ENCODE measurements at regions not wholly inside any gene's neighbourhood (a gene's known extent, or its start where the extent isn't known, plus 50 kb on each side); places are given as distances from the start of the nearest gene placed in this dataset.
"Not testable (repeated sequence)": the region's sequence is repeated elsewhere in the genome, so short reads cannot be mapped to it uniquely, and the experiment has no call there.

DNA sequence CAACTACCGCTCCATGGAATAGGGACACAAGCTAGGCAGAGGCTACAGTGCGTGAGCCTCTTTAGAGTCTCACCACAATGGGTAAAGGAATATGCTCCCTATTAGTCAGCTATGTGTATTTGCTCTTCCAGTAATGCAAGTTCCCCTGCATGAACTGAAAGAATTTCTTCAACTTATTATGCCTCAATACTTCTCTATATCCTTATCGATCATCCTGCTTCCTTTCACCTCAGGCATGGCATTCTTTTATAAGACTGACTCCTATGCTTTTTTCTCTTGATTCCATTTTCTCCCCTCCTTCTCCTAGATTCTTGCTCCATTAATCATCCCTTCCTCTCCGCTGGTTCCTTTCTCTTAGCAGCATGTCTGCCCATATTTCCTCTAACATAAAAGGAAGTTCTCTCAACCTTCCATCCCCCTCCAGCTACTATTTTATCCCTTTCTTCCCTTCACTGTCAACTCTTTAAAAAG is 94.5 kb upstream of the CPM start:
- peak; percentile 4 for DNase-seq (ENCODE audit: extremely low read depth, low read depth, low spot score)

DNA sequence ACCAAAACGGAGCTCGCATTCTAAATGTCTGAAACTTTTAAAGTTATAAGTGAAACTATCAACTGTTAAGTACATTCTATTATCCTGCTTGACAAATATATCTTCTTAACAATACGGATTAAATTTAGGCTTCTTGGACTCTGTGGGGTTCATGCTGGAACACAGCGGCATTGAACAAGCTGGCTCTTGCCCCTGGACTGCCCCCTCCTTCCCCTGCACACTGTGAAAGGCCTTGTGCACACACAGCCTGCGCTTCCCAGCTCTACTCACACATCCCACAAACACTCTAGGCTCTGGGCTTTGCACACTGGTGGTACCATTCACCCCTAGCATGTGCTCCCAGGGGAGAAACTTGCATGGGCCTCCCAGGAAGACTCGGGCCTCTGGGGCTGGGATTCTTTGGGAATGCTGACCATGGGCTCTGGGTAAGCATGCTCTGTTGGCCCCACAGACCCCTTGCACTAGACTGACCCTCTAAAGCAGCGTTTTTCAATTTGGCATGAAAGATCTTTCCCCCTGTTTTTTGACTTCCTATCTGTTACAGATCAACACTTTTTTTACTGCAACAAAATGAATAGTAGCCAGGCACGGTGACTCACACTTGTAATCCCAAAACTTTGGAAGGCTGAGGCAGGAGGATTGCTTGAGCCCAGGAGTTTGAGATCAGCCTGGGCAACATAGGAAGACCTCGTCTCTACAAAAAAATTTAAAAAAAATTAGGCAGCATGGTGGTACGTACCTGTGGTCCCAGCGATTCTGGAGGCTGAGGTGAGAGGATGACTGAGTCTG is 96.2 kb upstream of the CPM start:
- no peak for DNase-seq (ENCODE audit: extremely low read depth, low read depth, low spot score)

DNA sequence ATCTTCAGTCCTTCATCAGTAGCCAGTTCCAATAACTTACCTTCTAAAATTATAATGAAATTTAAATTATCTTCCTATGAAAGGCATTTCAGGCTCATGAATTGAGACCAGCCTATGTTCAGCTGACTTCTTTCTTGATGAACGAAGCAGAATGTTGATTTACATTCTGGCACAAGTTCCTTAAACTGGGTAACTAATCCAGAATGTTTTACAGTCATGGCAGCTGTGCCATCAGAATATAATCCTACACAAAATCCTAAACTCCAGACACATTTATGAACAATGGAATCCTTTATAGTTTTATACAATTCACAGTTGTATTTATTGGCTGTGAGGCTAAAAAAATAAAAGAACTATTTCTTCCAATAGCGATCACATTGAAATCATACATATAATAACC is 97.3 kb upstream of the CPM start:
- DNase-seq (ENCODE audit: extremely low read depth, low read depth, low spot score): no peak

DNA sequence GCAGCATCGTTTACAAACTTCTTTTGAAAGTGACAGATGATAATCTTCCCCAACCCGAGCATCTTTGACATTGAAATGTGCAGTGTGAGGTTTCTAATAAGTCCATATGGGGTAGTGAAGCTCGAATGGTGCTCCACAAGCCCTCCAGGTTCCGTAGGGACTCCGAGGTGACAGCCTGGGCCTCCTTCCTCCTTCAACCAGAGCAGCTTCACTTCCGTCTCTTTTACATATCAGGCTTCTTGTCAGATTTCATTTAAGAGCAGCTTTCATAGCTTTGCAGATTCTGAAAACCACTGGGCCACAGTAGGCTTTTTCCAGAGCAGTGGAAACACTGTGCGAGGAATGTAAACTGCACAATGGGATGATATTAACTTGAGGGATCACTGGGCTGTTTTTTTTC is 103.6 kb upstream of the CPM start:
- DNase-seq (ENCODE audit: extremely low read depth, low read depth, low spot score): no peak

DNA sequence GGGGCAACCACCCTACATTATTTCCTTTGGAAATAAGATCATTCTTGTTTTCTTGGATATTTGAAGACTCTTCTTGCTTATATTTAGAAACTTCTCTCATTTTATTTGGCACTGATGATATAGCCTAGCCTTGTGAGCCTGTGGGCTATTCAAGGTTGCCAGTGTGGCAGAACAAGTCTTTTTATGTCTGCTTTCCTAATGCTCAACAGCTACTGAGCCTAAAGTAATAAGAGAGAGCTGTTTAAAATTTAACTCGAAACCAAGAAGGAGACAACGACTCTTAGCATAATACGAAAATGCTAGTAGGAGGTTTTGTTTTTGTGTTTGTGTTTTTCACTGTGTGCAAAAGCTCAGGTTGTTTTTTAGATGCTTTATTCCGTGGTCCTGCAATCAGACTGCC is 104.0 kb upstream of the CPM start:
- DNase-seq (ENCODE audit: extremely low read depth, low read depth, low spot score): no peak

DNA sequence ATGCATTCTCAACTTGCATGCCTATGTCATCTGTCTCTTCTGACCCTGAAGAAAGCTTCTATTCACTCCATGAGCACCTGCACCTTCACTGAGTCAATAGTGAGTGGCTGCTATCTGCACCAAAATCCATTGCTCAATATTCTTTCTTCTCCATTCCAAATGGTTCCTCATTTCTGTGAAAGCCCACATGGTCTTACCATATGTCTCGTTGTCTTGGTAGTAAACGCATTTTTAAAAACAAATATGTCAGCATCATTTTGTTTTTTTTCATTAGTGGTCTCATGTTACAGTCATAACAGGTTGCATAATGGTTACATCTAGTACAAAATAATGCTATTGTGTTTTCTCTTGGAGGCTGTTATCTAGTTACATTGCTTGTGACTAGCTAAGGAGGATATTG is 106.9 kb upstream of the CPM start:
- DNase-seq (ENCODE audit: extremely low read depth, low read depth, low spot score): no peak

DNA sequence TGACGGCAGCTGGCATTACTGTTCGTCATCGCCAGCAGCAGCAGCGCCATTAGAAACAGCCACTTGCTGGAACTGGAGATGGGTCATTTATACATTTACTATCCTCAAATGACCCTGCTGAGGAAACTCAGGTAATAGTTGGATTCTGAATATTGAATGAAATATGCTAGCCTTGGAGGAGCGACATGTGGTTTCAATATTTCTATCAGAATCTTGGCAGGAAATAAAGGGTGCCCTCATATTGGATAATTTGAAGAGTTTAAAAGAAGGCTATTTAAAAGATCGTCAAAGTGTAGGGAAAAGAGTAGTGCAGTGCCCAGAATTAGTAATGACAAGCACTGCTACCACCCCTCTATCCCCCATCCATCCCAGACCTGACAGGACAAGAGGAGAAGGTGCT is 109.6 kb upstream of the CPM start:
- DNase-seq (ENCODE audit: extremely low read depth, low read depth, low spot score): no peak

DNA sequence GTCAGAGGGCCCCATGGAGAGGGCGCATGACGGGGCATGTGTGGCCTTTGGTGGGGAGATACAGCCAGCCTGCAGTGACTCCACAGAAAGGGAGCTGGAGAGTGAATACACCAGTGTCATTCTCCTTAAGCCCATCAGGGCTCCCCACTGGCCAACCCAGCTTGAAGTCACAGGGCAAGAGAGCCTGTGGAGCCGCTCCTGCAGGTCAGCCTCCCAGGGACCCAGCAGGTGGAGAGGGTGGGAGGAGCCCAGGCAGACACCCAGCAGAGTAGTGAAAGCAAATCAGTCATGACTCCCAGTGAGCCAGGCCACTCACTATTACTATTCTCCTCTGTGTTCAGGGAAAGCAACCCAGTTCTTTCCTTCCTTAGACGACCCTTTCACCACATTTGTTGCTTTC is 110.0 kb upstream of the CPM start:
- no peak for DNase-seq (ENCODE audit: extremely low read depth, low read depth, low spot score)

DNA sequence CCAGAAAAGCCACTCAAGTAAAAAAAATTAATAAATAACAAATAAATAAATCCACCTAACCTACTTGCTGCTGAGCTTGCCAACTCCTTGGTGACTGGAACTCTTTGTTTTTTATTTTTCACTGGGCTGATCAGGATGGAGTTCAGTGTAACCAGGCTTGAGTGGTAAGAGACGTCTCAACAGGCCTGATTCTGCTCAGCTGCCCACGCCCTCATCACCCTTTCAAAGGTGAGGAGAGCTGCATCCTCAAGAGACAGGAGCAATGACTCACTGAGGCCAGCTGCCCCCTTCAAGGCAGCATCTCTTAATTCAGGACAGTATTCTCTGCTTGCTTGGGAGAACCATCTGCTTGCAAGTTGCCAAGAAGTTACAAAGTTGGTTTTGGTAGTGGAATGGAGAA is 111.9 kb upstream of the CPM start:
- DNase-seq (ENCODE audit: extremely low read depth, low read depth, low spot score): no peak

DNA sequence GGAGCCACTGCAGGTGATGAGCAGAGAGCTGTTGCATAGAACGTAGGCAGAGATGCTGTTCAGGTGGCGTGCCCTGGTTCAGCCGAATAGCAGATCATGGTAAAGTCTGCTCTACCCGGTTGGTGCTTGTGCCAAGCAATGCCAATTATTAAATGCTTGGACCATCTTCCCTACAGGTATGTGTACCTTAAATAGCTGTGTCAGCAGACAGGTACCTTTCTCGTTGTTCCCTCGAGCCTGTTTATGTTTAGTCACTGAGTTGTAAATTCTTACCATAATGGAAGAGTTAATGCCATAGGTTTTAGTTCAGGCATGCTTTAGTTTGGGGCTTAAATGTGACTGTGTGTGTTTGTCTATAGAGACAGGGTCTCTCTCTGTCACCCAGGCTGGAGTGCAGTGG is 112.5 kb upstream of the CPM start:
- no peak for DNase-seq (ENCODE audit: extremely low read depth, low read depth, low spot score)

DNA sequence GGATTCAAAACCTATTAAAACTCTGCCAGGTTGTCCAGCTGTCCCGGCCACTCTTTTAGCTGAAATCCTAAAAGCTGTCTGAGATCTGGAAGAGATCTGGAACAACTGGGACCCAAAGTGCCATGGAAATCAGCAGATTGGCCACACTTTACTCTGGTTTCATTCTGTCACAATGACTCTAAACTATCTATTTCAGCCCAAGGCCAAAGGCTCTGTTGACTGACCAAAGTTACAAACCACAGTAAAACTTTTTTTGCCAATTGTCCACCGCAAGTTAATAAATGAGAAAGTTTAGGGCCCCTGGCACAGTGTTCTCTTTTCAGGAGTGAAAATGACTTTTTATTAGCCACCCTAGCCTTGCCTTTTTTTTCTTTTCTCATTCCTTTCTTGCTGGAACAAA is 113.4 kb upstream of the CPM start:
- no peak for DNase-seq (ENCODE audit: extremely low read depth, low read depth, low spot score)

DNA sequence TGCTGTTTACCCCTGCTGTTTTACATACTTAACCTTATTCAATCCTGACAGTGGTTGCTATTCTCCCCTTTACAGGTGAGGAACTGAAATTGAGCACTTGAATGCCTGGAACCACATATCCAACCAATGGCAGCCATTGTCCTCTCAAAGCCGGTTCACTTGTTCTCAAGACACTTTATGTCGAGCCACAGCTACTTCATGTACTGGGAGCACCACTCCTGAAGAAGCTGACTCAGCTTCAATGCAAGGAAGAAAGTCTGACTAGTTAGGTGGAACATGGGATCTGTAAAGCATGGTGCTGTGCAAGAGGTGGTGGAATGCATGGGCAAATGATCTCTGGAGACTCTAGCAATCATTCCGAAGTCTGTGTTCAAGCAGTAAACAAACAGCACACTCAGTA is 113.9 kb upstream of the CPM start:
- DNase-seq (ENCODE audit: extremely low read depth, low read depth, low spot score): no peak

DNA sequence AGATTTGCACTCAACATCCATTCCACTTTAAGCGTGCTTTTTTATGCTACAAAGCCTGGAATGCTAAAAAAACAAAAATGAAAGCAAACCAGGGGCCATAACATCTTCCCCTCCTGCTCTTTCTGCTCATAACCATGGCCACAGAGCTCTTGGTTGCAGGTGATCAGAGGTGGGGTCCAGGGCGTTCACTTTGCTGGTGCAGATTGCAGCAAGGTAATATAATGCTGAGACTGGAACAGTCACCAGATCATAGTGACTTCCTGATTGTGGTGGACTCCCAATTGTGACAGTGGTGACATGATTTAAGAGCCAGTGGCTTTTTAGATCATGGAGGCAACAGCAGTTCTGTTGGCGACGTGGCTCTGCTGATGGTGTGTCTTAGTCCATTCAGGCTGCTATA is 115.0 kb upstream of the CPM start:
- no peak for DNase-seq (ENCODE audit: extremely low read depth, low read depth, low spot score)

DNA sequence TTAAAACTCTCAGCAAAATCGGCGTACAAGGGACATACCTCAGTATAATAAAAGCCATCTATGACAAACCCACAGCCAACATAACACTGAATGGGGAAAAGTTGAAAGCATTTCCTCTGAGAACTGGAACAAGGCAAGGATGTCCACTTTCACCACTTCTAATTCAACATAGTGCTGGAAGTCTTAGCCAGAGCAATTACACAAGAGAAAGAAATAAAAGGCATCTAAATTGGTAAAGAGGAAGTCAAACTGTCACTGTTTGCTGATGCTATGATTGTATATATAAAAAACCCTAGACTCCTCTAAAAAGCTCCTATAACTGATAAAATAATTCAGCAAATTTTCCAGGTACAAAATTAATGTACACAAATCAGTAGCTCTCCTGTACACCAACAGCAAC is 116.9 kb upstream of the CPM start:
- not testable (repeated sequence) for DNase-seq (ENCODE audit: extremely low read depth, low read depth, low spot score)

DNA sequence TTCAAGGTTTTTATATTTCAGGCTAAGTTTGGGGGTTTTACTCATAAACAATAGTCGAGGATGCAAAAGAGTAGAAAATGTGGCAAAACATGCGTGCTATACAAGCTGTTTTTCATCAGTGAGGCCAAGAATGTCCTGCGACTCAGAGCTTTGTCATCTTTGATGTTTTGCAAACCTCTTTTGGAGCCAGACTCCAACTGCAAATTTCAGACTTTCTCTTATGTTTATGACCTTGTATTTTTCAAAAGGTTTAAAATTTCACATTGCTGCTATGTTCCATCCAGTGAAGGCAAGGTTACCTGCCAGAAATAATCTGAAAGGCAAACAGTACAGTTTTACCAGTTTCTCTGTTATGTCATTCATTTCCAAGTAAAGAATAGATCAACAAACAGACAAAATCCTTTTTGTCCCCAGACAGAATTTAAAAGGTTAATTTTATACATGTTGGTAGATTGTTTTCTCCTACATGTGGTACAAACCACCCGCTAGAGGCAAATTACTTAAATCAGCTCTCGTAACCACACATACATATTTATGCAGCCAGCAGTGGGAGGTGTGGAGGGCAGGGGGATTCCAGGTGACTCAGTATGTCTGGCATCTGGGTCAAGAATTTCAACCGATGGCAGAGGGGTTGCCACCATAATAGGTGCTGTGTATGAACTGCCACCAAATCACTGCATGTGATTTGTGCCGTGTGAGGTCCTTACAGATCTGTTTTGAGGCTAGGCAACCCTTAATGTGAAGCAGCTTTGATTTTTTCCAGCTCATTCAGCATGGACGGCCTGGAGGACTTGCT is 119.8 kb upstream of the CPM start:
- DNase-seq (ENCODE audit: extremely low read depth, low read depth, low spot score): no peak

DNA sequence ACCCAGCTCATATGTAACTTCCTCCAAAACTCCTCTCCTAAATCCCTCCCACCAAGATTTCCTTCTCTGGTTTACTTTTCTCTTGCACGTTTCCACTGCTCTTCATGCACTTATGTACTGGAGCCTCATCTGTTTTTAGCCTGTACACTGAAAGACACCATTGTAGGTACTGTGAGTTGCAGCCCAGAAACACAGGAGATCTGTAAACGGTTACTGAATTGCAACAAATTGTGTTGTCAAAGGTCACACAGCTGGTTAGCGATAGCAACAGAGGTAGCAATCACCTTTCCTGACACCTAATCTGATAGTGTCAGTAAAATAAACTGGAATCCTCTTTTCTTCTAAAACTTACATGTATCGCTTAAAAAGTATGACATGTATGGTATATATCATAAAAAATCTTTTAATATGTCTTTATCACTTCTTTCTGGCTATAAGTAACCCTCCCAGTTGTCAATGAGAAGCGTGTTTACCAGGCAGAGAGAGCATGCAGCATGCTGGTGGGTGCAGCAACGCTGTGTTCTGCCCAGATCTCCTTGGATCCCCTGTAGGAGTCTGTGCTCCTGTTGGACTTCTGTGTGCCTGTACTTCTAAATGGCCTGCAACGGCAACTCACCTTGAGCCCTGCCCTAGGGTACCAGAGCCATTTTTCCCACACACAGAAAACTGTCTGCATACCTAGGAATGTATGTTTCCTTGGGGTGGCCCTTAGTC is 121.5 kb upstream of the CPM start:
- no peak for DNase-seq (ENCODE audit: extremely low read depth, low read depth, low spot score)

DNA sequence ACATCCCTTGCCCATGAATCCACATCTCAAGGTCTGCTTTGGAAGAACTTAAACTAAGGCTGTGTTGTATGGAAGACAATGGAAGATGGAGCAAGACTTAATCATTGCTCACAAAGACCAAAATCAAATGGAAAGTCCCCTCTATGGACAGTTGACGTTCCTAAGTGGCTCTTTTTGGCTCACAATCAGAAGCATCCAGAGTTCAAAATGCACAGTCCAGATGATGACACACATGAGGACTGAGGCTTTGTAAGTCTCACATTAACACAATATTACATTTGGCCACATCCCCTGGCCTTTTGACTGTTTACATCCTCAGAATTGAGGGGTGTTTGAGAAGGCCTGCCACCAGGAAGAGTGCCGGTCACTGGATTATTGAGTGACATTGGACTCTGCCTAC is 122.3 kb upstream of the CPM start:
- DNase-seq (ENCODE audit: extremely low read depth, low read depth, low spot score): no peak

DNA sequence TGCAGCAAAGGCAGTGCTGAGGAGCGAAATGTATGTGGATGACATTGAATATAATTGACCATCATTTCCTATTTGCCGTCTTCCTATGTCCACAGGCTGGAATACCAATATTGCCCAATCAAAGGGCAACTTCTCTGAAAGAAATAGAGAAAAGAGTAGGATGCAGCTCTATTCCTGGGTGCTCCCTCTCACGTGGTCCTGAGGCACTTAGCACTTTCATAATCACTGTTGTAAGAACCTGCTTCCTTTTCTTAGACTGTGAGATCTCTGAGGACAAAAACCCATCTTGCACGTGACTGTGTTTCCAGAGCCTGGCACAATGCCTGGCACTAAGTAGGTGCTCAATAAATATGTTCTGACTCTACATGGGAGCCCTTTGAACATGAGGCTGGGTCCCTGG is 122.7 kb upstream of the CPM start:
- DNase-seq (ENCODE audit: extremely low read depth, low read depth, low spot score): no peak

DNA sequence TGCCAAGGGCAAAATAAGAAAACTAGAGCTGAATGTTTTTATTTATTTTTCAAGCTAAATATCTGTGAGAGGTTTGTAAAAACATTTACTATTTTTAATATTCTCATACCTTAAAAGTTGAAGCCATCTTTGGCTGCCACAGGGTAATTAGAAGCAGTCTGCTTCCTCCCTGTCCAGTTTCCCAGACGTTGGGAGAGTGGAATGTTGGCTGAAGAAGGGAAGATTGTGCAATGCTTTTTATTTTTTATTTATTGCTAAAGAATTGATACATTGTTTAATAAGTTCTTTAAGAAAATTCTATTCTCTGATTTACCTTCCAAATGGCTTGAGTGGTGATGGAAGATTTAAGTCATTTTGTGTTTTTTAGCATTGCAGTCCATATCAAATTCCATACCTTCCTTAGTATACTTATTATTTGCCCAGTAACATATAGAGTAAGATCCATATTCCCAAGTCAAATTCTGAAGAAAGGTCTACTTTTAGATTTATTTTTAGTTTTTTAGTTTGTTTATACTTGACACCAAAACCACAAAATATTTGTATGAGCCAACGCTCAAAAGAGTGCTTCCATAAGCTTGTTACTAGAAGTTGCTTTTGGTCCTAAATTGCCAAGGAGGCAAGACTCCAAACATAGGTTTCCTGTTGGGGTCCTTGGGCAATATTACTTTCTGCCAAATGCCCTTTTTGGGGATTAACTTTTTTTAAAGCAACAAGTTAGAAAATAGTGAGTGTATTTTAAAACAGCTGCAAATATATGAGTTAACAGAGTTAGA is 124.0 kb upstream of the CPM start:
- no peak for DNase-seq (ENCODE audit: extremely low read depth, low read depth, low spot score)

DNA sequence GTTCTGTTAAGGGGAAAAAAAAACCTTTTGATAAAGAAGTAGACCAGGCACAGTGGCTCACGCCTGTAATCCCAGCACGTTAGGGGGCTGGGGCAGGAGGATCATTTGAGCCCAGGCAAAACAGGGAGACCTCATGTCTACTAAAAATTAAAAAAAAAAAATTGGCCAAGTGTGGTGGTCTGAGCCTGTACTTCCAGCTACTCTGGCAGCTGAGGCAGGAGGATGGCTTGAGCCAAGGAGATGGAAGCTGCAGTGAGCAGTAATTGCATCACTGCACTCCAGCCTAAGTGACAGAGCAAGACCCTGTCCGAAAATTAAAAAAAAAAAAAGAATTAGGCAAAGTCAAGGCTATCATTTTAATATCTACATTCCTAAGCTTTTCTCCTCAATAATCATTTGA is 124.8 kb upstream of the CPM start:
- DNase-seq (ENCODE audit: extremely low read depth, low read depth, low spot score): no peak

All from glomerular endothelial cell (primary cell).